Uterus (tissue), 2 donors: ENCODE measurements at regions not wholly inside any gene's neighbourhood (a gene's known extent, or its start where the extent isn't known, plus 50 kb on each side); places are given as distances from the start of the nearest gene placed in this dataset.

Experiments used
- POLR2A ChIP-seq, 2 donors: fragments of 450-650 bp; IDR thresholded peaks; one replicate each; pipeline ENCODE4 v1.6.1; 2016; ENCODE audit warnings: antibody characterized with exemption in 2 of 2, mild to moderate bottlenecking in 1 of 2, moderate library complexity in 1 of 2
- TF ChIP-seq, protein P1 (sequence below), 4 experiments: fragments of 200-600 bp in 2 of 4; fragments of 450-650 bp in 2 of 4; sonication (generic) in 2 of 4; IDR thresholded peaks; one replicate each; pipeline ENCODE4 v1.5.1; 2016 to 2019; ENCODE audit warnings: antibody characterized with exemption in 4 of 4, mild to moderate bottlenecking in 2 of 4, moderate library complexity in 1 of 4

DNA sequence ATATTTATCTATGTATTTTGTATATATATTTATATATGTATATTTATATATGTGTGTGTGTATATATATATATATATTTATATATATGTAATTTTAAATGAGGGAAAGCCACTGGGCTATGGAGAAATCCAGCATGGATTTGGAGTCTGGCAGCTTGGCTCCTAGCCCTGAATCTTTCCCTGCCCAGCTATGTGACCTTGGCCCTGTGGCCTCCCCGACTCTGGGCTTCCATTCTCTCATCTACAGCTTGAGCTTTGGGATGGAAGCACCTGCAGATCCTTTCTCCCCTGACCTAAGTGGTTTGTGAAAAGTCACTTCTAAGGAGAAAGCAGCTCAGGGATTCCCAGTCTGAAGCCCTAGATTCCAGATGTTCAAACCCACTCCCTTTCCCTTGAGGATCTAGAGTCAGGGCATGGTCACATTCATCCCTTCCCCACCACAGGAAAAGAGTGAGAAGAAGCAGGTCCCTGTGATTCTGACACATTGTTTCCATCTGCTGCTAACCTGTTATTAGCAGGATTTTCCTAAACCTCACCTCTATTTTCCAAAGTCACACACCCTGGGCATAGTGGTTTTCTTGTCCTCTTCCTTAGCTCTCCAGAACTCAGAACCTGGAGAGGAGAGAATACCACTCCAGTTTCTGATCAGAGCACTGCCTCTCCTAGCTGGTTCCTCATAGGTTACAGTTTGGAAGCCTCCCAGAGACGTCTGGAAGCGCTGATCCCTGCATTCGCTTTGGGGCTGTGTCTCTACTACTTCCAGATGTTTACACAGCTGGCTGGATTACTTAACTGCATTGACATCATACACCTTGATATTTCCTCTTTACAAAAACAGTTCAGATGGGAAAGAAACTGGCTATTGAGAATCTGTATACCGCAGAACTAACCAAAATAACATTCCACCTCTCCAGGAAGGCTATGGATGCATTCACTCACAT lies 327.5 kb upstream of the ZMIZ1 start:
- TF ChIP-seq, protein P1, sequence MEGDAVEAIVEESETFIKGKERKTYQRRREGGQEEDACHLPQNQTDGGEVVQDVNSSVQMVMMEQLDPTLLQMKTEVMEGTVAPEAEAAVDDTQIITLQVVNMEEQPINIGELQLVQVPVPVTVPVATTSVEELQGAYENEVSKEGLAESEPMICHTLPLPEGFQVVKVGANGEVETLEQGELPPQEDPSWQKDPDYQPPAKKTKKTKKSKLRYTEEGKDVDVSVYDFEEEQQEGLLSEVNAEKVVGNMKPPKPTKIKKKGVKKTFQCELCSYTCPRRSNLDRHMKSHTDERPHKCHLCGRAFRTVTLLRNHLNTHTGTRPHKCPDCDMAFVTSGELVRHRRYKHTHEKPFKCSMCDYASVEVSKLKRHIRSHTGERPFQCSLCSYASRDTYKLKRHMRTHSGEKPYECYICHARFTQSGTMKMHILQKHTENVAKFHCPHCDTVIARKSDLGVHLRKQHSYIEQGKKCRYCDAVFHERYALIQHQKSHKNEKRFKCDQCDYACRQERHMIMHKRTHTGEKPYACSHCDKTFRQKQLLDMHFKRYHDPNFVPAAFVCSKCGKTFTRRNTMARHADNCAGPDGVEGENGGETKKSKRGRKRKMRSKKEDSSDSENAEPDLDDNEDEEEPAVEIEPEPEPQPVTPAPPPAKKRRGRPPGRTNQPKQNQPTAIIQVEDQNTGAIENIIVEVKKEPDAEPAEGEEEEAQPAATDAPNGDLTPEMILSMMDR (IDR thresholded peaks at IDR 0.05) = no peak
- TF ChIP-seq POLR2A (IDR thresholded peaks at IDR 0.05) = no peak
